GM12878 (cell line): ENCODE measurements at regions not wholly inside any gene's neighbourhood (a gene's known extent, or its start where the extent isn't known, plus 50 kb on each side); places are given as distances from the start of the nearest gene placed in this dataset.

Experiments used
- ATAC-seq: fragments of 200-7000 bp; cut with Tn5 transposase; 3 replicates; pipeline ENCODE4 v1.9.1; 2020; ENCODE audit warnings: mild to moderate bottlenecking, moderate library complexity
- BruUV-seq: library from RNA; stranded (reverse); fragments of 400-500 nt; replicated peaks from 2 replicates; lab custom pipeline; 2021; lab: Mats Ljungman, UMichigan
- CTCF ChIA-PET: fragments of 300-600 bp; sonication (Branson Sonifier 250); formaldehyde crosslinking; extraction: SDS; loops from one replicate; lab custom pipeline; 2021; ENCODE audit warnings: inconsistent platforms; lab: Yijun Ruan, JAX
- POLR2A ChIA-PET: fragments of 350-600 bp; formaldehyde crosslinking; extraction: SDS; loops from one replicate; lab custom pipeline; 2021; ENCODE audit warnings: inconsistent platforms; lab: Charles Lee
- RAD21 ChIA-PET: fragments of 300-600 bp; sonication (Branson Sonifier 250); formaldehyde crosslinking; loops from one replicate; lab custom pipeline; 2023; ENCODE audit warnings: antibody characterized with exemption; ENCODE audit not compliant: unreplicated experiment; lab: Charles Lee
- SMC1A ChIA-PET: fragments of 300-600 bp; sonication (Branson Sonifier 250); formaldehyde crosslinking; loops from one replicate; lab custom pipeline; 2023; ENCODE audit not compliant: unreplicated experiment, uncharacterized antibody; lab: Charles Lee
- DNase-seq: peaks from one replicate; pipeline ENCODE4 v3.0.0-alpha.2; 2011; ENCODE audit warnings: low read depth, low spot score
- FAIRE-seq: peaks from 3 replicates; lab custom pipeline; 2011; peaks lifted over from hg19 to GRCh38; lab: Jason Lieb, UNC
- H2AFZ ChIP-seq: 2 replicates; pipeline ENCODE4 v1.6.0; 2011; ENCODE audit warnings: low read depth, low read length, control low read depth; ENCODE audit not compliant: control insufficient read depth
- H3K27ac ChIP-seq: 2 replicates; pipeline ENCODE4 v1.5.1; 2011; ENCODE audit warnings: control low read depth; ENCODE audit not compliant: control insufficient read depth, insufficient read depth
- H3K27me3 ChIP-seq, 2 experiments: replicated peaks in 1 of 2; 2 replicates each; pipeline versions ENCODE4 v1.6.0 to v1.6.1; 2011; ENCODE audit warnings: low read length in 1 of 2; ENCODE audit not compliant: control insufficient read depth in 2 of 2, insufficient read depth in 2 of 2
- H3K36me3 ChIP-seq, 2 experiments: 2 replicates each; pipeline ENCODE4 v1.5.1; 2011; ENCODE audit warnings: low read length in 1 of 2; ENCODE audit not compliant: control insufficient read depth in 2 of 2, insufficient read depth in 2 of 2
- H3K4me1 ChIP-seq: 2 replicates; pipeline ENCODE4 v1.6.1; 2011; ENCODE audit warnings: mild to moderate bottlenecking, low read length, moderate library complexity, mixed read lengths; ENCODE audit not compliant: control insufficient read depth, insufficient read depth
- H3K4me2 ChIP-seq: 2 replicates; pipeline ENCODE4 v1.6.0; 2011; ENCODE audit warnings: control low read depth; ENCODE audit not compliant: control insufficient read depth, insufficient read depth
- H3K4me3 ChIP-seq: fragments of 200-600 bp; sonication (generic); 2 replicates; pipeline ENCODE4 v1.5.1; 2016
- H3K79me2 ChIP-seq: 2 replicates; pipeline ENCODE4 v1.6.0; 2011; ENCODE audit warnings: low read length; ENCODE audit not compliant: control insufficient read depth, insufficient read depth
- H3K9ac ChIP-seq: 2 replicates; pipeline ENCODE4 v1.8.0; 2011; ENCODE audit warnings: low read length, control low read depth, mixed read lengths; ENCODE audit not compliant: control insufficient read depth, insufficient read depth
- H3K9me3 ChIP-seq: replicated peaks from 3 replicates; pipeline ENCODE4 v1.5.1; 2011; ENCODE audit warnings: mild to moderate bottlenecking, low read length; ENCODE audit not compliant: control insufficient read depth, insufficient read depth
- H4K20me1 ChIP-seq: 2 replicates; pipeline ENCODE4 v1.6.0; 2011; ENCODE audit not compliant: control insufficient read depth, insufficient read depth
- CHD2 ChIP-seq: IDR thresholded peaks from 2 replicates; pipeline ENCODE4 v1.6.1; 2011; ENCODE audit warnings: low read depth, low read length, improper control_type of control experiment, borderline replicate concordance
- E2F4 ChIP-seq: IDR thresholded peaks from 2 replicates; pipeline ENCODE4 v1.6.1; 2012; ENCODE audit warnings: low read depth, low read length, improper control_type of control experiment
- LARP7 ChIP-seq: fragments of 450-650 bp; IDR thresholded peaks from 2 replicates; pipeline ENCODE4 v1.6.1; 2017; ENCODE audit warnings: mild to moderate bottlenecking
- RAD51 ChIP-seq: fragments of 450-650 bp; IDR thresholded peaks from 2 replicates; pipeline ENCODE4 v1.6.1; 2016; ENCODE audit warnings: moderate library complexity, mild to moderate bottlenecking, inconsistent platforms
- TBL1XR1 ChIP-seq: IDR thresholded peaks from 2 replicates; pipeline ENCODE4 v1.6.1; 2012; ENCODE audit warnings: low read depth, low read length, improper control_type of control experiment
- WGBS: methylation state at CpG from one replicate; pipeline ENCODE4 v1.1.6; 2016; ENCODE audit warnings: low lambda C conversion rate; ENCODE audit not compliant: insufficient replicate concordance, insufficient coverage; ENCODE audit errors: missing lambda C conversion rate; 5-methylcytosine and 5-hydroxymethylcytosine counted together
- in situ Hi-C: fragments of 300-500 bp; cut with MboI; formaldehyde crosslinking; loops from 9 replicates; pipeline ENCODE4 v1.14.3; 2018; ENCODE audit warnings: mixed read lengths
- intact Hi-C: fragments of 100-400 bp; cut with micrococcal nuclease; formaldehyde crosslinking; loops from one replicate; pipeline ENCODE4 v1.14.2; 2022; ENCODE audit not compliant: unreplicated experiment

- H3K4me2 ChIP-seq, result no peak overlapping the region
- H3K36me3 ChIP-seq, result no peaks in the 10 kb centered on the region
- in situ Hi-C loops, result no loop called here
- no TSS peak for BruUV-seq
- ChIA-PET CTCF (no interaction called here), SMC1A (no interaction called here), POLR2A (no interaction called here), RAD21 (no interaction called here)
- H4K20me1 ChIP-seq, result no peaks in the 10 kb centered on the region
- no peak for TF ChIP-seq LARP7
- TF ChIP-seq RAD51, result no peak
- no peak for TF ChIP-seq E2F4
- TF ChIP-seq TBL1XR1, result no peak
- H2AFZ ChIP-seq, result no peak overlapping the region
- H3K9me3 ChIP-seq, result no peaks in the 10 kb centered on the region
- H3K27me3 ChIP-seq, result no peaks in the 10 kb centered on the region
- FAIRE-seq, result no peak
- intact Hi-C loops, result no loop called here
- no peaks in the 10 kb centered on the region for H3K79me2 ChIP-seq
- no peaks in the 10 kb centered on the region for H3K4me1 ChIP-seq
- DNase-seq, result no peak
- H3K4me3 ChIP-seq, result no peak overlapping the region
- H3K27ac ChIP-seq, result no peak overlapping the region
- no peak overlapping the region for H3K9ac ChIP-seq
- WGBS, result 0% methylated on average over 2 of the region's 2 CpGs
- ATAC-seq, result no peak
Observed at GRCh38 chr2:228796386-228796785, 474.7 kb downstream of the PID1 start.

- Histone ChIP-seq H3K27me3 (no peaks in the 10 kb centered on the region), H3K9me3 (no peaks in the 10 kb centered on the region), H3K9ac (no peak overlapping the region), H3K79me2 (no peaks in the 10 kb centered on the region), H3K4me2 (no peak overlapping the region), H4K20me1 (no peaks in the 10 kb centered on the region), H3K4me3 (no peak overlapping the region), H3K4me1 (no peaks in the 10 kb centered on the region), H3K27ac (no peak overlapping the region), H3K36me3 (no peaks in the 10 kb centered on the region), H2AFZ (no peak overlapping the region)
- DNase-seq (no peak), FAIRE-seq (no peak), ATAC-seq (no peak)
- in situ Hi-C loops, result no loop called here
- intact Hi-C loops, result no loop called here
- ChIA-PET POLR2A (no interaction called here), SMC1A (no interaction called here), CTCF (no interaction called here), RAD21 (no interaction called here)
- 3% methylated on average over 2 of the region's 2 CpGs for WGBS
- no peak for TF ChIP-seq CHD2
- no TSS peak for BruUV-seq
Observed at GRCh38 chr2:228793116-228793515, 478.0 kb downstream of the PID1 start.
